ENCODE measurements at regions not wholly inside any gene's neighbourhood (a gene's known extent, or its start where the extent isn't known, plus 50 kb on each side); places are given as distances from the start of the nearest gene placed in this dataset.
"Not testable (repeated sequence)": the region's sequence is repeated elsewhere in the genome, so short reads cannot be mapped to it uniquely, and the experiment has no call there.

DNA sequence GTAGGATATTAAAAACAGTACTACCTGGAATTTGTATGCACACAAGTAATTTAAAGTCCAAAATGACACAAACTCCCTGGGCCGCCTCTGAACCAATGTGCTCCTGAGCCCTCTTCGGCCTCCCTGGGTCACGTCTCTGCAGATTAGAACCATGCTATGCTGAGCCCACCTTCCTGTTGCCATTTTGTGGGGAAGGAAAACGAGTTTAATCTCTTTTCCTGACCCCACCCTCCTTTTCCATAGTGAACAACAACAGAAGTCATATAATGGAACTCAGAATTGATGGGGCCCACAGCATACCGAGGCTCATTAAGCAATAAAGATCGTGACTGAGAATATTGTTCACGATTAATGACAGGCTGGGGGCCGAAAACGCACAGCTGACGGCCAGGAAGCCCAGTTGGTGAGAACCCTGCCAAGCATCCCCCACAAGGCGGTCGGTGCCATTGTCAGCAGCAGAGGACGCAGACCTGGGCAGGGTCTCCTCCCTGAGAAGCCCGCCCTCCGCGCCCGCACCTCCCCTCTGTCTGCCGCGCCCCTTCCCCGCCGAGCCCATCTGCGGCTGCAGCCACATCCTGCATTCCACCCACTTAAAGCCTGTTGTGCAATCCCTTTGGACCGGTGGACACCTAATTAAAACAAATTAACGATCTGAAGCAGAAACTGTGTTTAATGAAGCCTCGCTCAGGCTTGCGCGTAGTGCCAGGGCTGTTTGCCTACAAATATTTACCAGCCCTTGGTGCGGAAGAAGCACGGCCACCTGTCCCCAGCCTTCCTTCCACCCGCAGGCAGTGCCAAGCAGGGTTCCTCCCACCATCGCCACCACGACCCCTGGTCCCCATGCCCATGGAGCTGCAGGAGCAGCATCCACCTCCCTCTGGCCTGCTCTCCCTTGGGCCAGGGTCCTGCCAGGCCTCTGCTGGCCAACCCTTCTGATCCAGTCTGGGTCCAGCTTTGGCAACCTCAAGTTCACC is 68.1 kb downstream of the DLL1 start:
- no peaks in the 10 kb centered on the region for H3K9me3 ChIP-seq
- no peaks in the 10 kb centered on the region for H3K27me3 ChIP-seq
- no peaks in the 10 kb centered on the region for H3K36me3 ChIP-seq
- H3K4me3 ChIP-seq: no peak overlapping the region
- no peak for DNase-seq

GRCh38 chr6:170221753-170222400 is 69.0 kb downstream of the DLL1 start:
- DNase-seq: no peak
- H3K4me3 ChIP-seq: no peak overlapping the region
- no peaks in the 10 kb centered on the region for H3K36me3 ChIP-seq
- no peaks in the 10 kb centered on the region for H3K9me3 ChIP-seq
- no peaks in the 10 kb centered on the region for H3K27me3 ChIP-seq

DNA sequence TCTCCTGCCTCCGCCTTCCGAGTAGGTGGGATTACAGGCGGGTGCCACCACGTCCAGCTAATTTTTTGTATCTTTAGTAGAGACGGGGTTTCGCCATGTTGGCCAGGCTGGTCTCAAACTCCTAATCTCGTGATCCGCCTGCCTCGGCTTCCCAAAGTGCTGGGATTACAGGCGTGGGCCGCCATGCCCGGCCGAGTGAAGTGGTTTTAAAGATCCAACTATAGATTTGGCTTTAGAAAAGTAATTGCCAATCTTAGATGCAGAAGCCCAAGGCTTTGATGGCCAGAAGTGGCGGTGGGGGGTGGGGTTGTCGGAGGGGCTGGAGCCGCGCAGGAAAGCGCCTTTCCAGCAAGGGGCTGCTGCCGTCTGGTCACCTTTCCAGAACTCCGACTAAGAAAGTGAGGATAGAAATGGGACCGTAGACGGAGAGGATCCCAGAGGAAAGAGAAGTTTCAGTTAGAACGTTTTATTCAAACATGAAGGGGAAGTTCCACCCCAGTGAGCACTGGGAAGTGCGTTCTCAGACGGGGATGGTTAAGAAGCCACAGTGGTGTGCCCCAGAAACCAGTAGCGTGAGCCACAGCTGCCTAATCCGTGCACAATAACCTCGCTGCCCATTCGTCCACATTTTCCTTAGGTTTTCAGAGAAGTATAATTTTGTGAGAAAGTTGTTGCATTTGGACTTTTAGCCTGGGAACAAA is 69.7 kb downstream of the DLL1 start:
- Histone ChIP-seq H3K9me3 (no peaks in the 10 kb centered on the region), H3K36me3 (no peaks in the 10 kb centered on the region), H3K4me3 (no peak overlapping the region), H3K27me3 (no peaks in the 10 kb centered on the region)
- DNase-seq: no peak

GRCh38 chr6:170213637-170214018 is 77.2 kb downstream of the DLL1 start:
- H3K4me3 ChIP-seq, H3K9me3 ChIP-seq, H3K36me3 ChIP-seq, DNase-seq, H3K27me3 ChIP-seq: not testable (repeated sequence)

DNA sequence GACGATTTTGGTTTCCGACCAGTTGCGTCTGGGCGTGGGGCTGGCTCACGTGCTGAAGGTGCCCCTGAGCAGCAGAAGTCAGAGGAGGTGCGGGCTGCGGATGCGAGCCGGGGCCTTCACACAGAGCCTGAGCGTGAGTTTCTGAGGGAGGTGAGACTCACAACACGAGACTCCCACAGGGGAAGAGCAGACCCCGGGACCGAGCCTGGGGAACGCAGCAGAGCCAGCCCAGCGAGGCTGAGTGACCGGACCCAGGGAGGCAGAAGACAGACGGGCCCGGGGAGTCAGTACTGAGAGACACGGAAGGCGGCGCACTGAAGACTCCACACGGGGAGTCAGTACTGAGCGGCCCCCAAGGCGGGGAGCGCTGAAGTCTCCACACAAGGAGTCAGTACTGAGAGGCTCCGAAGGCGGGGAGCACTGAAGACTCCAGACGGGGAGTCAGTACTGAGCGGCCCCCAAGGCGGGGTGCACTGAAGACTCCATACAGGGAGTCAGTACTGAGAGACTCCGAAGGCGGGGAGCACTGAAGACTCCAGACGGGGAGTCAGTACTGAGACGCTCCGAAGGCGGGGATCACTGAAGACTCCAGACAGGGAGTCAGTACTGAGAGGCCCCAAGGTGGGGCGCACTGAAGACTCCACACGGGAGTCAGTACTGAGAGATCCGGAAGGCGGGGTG is 77.8 kb downstream of the DLL1 start:
- no peaks in the 10 kb centered on the region for H3K9me3 ChIP-seq

GRCh38 chr6:170212051-170212756 is 78.7 kb downstream of the DLL1 start:
- no peaks in the 10 kb centered on the region for H3K36me3 ChIP-seq
- no peaks in the 10 kb centered on the region for H3K27me3 ChIP-seq
- DNase-seq: no peak
- H3K9me3 ChIP-seq: no peaks in the 10 kb centered on the region
- no peak overlapping the region for H3K4me3 ChIP-seq

More for the DNA sequence above, 77.8 kb downstream of the DLL1 start:
- H3K36me3 ChIP-seq: no peaks in the 10 kb centered on the region
- no peaks in the 10 kb centered on the region for H3K27me3 ChIP-seq
- no peak overlapping the region for H3K4me3 ChIP-seq
- no peak for DNase-seq

DNA sequence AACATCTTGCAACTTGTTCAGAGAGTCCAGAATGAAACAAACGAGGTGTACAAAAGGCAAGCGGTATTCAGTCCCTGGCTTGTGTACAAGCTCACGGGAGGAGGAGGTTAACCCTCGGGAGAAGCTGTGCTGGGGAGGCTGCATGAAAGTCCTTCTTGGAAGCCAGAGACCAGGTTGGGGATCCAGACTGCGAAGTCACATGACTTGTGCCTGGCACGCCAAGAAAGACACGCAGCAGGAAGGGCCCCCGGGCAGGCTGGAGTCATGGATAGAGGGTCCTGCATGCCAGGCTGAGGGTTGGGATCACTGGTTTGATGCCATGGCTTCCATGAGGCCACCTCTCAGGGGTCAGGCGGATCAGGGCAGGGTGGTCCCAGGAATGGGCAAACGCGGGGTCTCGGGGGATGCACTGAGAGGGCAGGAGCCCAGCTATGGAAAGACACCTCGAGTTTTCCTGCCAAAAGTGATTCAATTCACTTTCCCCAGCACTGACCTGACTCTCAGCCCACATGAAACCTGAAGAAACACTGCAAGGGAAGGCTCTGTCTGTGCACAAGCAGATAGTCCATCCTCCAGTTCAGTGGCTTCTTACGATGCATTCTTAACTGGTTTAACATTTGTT is 79.4 kb downstream of the DLL1 start:
- no peaks in the 10 kb centered on the region for H3K27me3 ChIP-seq
- DNase-seq: no peak
- H3K36me3 ChIP-seq: no peaks in the 10 kb centered on the region
- no peaks in the 10 kb centered on the region for H3K9me3 ChIP-seq
- no peak overlapping the region for H3K4me3 ChIP-seq

GRCh38 chr6:170210651-170211403 is 80.1 kb downstream of the DLL1 start:
- no peak for DNase-seq
- H3K36me3 ChIP-seq: no peaks in the 10 kb centered on the region
- no peaks in the 10 kb centered on the region for H3K27me3 ChIP-seq
- no peak overlapping the region for H3K4me3 ChIP-seq
- H3K9me3 ChIP-seq: no peaks in the 10 kb centered on the region

GRCh38 chr6:170210026-170210390 is 80.9 kb downstream of the DLL1 start:
- H3K27me3 ChIP-seq: no peaks in the 10 kb centered on the region
- no peak overlapping the region for H3K4me3 ChIP-seq
- DNase-seq: no peak
- no peaks in the 10 kb centered on the region for H3K36me3 ChIP-seq
- no peaks in the 10 kb centered on the region for H3K9me3 ChIP-seq

- H3K27me3 ChIP-seq: no peaks in the 10 kb centered on the region
- no peaks in the 10 kb centered on the region for H3K36me3 ChIP-seq
- H3K9me3 ChIP-seq: no peaks in the 10 kb centered on the region
- no peak overlapping the region for H3K4me3 ChIP-seq
- DNase-seq: no peak
Observed at GRCh38 chr6:170209354-170210025, 81.4 kb downstream of the DLL1 start.

DNA sequence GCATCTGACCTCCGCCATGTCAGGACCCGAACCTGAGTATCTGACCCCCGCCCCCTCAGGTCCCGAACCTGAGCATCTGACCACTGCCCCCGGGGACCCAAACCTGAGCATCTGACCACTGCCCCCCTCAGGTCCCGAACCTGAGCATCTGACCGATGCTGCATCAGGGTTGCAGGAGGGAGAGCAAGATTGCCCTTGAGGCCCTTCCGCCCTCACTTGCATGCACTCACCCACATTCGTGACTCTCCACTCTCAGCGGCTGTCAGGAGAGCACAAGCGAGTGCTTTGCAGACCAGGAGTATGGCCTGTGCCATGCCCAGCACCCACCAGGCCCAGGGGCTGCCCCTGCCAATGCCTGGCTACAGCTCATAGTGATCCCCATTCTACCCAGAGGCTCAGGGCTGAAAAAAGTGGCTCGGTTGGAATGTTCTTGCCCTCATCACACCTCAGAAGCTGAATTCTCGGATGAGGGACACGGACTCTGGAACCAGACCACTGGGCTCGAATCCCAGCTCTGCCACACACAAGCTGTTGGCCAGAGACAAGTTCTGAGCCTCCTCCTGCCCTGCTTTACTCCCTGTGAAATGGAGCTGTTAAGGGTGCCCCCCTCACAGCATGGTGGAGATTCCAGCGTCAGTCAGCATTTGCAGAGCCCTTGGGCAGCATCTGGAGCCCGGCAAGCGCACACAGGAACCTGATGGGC is 82.1 kb downstream of the DLL1 start:
- Histone ChIP-seq H3K27me3 (no peaks in the 10 kb centered on the region), H3K9me3 (no peaks in the 10 kb centered on the region), H3K36me3 (no peaks in the 10 kb centered on the region), H3K4me3 (no peak overlapping the region)
- no peak for DNase-seq

DNA sequence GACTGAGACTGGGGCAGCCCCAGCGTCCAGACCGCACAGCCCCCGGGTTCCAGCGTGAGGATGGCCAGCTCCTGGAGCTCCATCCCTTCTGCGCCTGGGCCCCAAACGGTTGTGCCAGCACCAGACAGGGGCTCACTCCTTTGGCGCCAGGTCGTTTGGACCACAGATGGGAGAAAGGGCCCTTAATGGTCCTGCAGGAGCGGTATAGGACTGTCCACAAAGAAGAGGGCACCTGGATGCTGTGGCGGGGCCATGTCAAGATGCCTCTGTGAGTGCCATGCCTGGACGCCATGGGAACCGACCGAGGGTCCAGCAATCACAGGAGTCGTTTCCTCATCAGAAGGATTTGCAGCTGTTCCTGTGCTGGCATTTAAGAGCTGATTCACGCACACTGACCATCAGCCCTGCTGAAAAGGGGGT is 82.7 kb downstream of the DLL1 start:
- no peak overlapping the region for H3K4me3 ChIP-seq
- H3K9me3 ChIP-seq: no peaks in the 10 kb centered on the region
- H3K27me3 ChIP-seq: no peaks in the 10 kb centered on the region
- DNase-seq: no peak
- H3K36me3 ChIP-seq: no peaks in the 10 kb centered on the region

DNA sequence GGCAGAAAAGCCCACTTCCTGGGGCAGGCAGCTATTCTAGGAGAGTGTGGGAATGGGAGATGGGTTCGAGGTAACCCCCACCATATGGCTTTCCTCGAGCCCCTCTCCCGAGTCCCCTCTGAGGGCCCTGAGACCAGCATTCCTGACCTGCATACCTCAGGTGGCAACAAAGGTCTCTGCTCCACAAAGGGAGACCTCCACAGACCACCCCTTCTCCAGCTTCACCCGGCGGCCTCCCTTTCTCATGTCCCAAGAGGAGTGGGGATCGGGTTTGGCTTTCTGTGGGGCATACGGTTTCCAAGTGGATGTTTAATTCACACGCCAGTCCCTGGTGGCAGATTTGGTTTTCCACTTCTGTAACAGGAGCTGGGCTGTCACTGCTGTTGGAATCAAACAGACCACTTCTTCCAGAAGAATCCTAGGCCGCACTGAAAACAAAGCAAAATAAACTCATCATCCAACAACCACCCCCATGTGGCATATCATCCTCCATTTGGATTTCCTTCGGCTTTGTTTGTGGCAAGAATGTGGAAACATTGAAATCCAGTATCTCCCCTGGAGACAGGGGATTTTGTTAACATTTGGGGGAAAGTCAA is 83.2 kb downstream of the DLL1 start:
- no peak for DNase-seq

GRCh38 chr6:170206851-170207431 is 83.9 kb downstream of the DLL1 start:
- Histone ChIP-seq H3K27me3 (no peaks in the 10 kb centered on the region), H3K36me3 (no peaks in the 10 kb centered on the region), H3K4me3 (no peak overlapping the region), H3K9me3 (no peaks in the 10 kb centered on the region)
- DNase-seq: no peak

More for the DNA sequence above, 83.2 kb downstream of the DLL1 start:
- H3K9me3 ChIP-seq: no peaks in the 10 kb centered on the region
- H3K4me3 ChIP-seq: no peak overlapping the region
- H3K27me3 ChIP-seq: no peaks in the 10 kb centered on the region
- no peaks in the 10 kb centered on the region for H3K36me3 ChIP-seq
